ENCODE measurements at regions not wholly inside any gene's neighbourhood (a gene's known extent, or its start where the extent isn't known, plus 50 kb on each side); places are given as distances from the start of the nearest gene placed in this dataset.

DNA sequence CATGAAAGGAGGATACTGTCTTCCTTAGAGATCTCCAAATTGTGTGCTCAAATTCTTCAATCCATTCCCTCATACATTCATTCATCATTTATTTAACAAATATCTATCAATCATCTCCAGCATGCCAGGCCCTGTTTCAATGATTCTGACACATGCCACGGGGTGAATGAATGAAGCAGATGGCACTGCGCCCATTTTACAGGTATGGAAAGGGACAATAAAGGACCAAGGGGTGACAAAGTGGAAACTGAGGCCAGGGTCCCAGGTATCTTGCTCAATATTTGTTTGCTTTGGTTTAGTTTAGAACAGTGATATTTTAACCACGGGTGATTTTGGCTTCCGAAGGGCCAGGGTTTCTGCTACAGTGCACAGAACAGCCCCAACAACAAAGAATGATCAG lies 321.6 kb upstream of the RUNX1 start:
- no peak for TF ChIP-seq POLR2A (IDR thresholded peaks at IDR 0.05)
- TF ChIP-seq, protein P1, sequence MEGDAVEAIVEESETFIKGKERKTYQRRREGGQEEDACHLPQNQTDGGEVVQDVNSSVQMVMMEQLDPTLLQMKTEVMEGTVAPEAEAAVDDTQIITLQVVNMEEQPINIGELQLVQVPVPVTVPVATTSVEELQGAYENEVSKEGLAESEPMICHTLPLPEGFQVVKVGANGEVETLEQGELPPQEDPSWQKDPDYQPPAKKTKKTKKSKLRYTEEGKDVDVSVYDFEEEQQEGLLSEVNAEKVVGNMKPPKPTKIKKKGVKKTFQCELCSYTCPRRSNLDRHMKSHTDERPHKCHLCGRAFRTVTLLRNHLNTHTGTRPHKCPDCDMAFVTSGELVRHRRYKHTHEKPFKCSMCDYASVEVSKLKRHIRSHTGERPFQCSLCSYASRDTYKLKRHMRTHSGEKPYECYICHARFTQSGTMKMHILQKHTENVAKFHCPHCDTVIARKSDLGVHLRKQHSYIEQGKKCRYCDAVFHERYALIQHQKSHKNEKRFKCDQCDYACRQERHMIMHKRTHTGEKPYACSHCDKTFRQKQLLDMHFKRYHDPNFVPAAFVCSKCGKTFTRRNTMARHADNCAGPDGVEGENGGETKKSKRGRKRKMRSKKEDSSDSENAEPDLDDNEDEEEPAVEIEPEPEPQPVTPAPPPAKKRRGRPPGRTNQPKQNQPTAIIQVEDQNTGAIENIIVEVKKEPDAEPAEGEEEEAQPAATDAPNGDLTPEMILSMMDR (IDR thresholded peaks at IDR 0.05), result no peak
